ENCODE measurements at regions not wholly inside any gene's neighbourhood (a gene's known extent, or its start where the extent isn't known, plus 50 kb on each side); places are given as distances from the start of the nearest gene placed in this dataset.

- H3K4me3 ChIP-seq (ENCODE audit: low read depth, low read length) = no peak overlapping the region
- no peak for DNase-seq (ENCODE audit: low read depth)
- TF ChIP-seq CTCF (conservative IDR thresholded peaks at IDR 0.05; ENCODE audit: low read depth, low read length) = no peak
These were observed 125.9 kb upstream of the ARX start for GRCh38 chrX:25141684-25142083.

- H3K4me3 ChIP-seq (ENCODE audit: low read depth, low read length) = no peak overlapping the region
- no peak for DNase-seq (ENCODE audit: low read depth)
- TF ChIP-seq CTCF (conservative IDR thresholded peaks at IDR 0.05; ENCODE audit: low read depth, low read length) = no peak
These were observed 115.3 kb upstream of the ARX start for GRCh38 chrX:25131055-25131454.

GRCh38 chrX:25130619-25131018 lies 114.9 kb upstream of the ARX start:
- no peak overlapping the region for H3K4me3 ChIP-seq (ENCODE audit: low read depth, low read length)
- no peak for TF ChIP-seq CTCF (conservative IDR thresholded peaks at IDR 0.05; ENCODE audit: low read depth, low read length)
- DNase-seq (ENCODE audit: low read depth) = no peak

GRCh38 chrX:25125483-25125882 lies 109.7 kb upstream of the ARX start:
- no peak for TF ChIP-seq CTCF (conservative IDR thresholded peaks at IDR 0.05; ENCODE audit: low read depth, low read length)
- H3K4me3 ChIP-seq (ENCODE audit: low read depth, low read length) = no peak overlapping the region
- no peak for DNase-seq (ENCODE audit: low read depth)

- no peak for TF ChIP-seq CTCF (conservative IDR thresholded peaks at IDR 0.05; ENCODE audit: low read depth, low read length)
- no peak overlapping the region for H3K4me3 ChIP-seq (ENCODE audit: low read depth, low read length)
- no peak for DNase-seq (ENCODE audit: low read depth)
These were observed 108.6 kb upstream of the ARX start for GRCh38 chrX:25124391-25124790.

- no peak for TF ChIP-seq CTCF (conservative IDR thresholded peaks at IDR 0.05; ENCODE audit: low read depth, low read length)
- no peak for DNase-seq (ENCODE audit: low read depth)
- H3K4me3 ChIP-seq (ENCODE audit: low read depth, low read length) = no peak overlapping the region
These were observed 96.4 kb upstream of the ARX start for GRCh38 chrX:25112156-25112555.

- no peak for TF ChIP-seq CTCF (conservative IDR thresholded peaks at IDR 0.05; ENCODE audit: low read depth, low read length)
- no peak overlapping the region for H3K4me3 ChIP-seq (ENCODE audit: low read depth, low read length)
- no peak for DNase-seq (ENCODE audit: low read depth)
These were observed 92.7 kb upstream of the ARX start for GRCh38 chrX:25108481-25108880.
